ENCODE measurements at regions not wholly inside any gene's neighbourhood (a gene's known extent, or its start where the extent isn't known, plus 50 kb on each side); places are given as distances from the start of the nearest gene placed in this dataset.
"Not testable (repeated sequence)": the region's sequence is repeated elsewhere in the genome, so short reads cannot be mapped to it uniquely, and the experiment has no call there.

- no peak for DNase-seq (ENCODE audit: low spot score)
These were observed 325.9 kb downstream of the SATB2 start for GRCh38 chr2:199131876-199132275.

DNA sequence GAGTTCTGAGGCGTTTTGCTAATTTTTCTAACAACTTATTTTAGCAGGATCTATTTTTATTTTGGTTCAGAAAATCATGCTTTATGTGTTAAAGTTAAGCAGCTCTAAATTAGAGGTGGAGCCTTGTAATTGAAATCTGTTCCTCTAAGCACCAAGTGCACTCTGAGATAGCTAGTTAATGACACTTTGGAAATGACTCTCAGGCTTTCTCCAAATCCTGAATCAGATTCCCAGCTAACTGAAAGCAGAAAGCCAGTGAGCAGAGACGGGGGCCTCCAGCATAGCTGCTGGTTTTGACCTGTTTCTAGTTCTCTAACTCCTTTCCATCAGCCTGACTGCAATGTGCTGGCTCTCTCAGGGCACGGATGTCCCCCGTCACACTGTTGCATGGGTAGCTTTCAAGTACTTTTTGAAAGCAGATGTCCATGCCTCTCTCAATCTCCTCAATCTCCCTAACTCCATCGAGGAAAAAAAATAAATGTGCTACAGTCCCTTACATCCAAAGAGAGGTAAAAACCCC is 326.5 kb downstream of the SATB2 start:
- DNase-seq (ENCODE audit: low spot score) = no peak

DNA sequence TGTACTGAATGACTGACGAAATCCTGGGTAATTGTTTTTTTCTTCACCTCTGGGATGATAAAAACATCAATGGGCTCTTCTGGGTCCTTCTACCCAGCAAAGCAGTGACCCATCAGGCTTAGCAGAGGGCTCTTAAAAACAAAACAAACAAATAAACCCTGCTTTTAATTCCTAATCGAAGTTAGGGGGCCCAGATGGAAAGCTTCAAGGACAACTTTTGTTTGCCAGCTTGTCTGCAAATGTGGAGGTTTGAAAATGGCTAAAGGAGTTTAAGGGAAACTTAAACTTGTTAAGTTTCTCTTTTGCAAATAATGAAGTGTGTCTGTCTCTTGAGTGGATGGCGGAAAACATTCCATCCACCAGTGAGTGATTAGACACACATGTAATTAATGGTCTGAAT is 327.2 kb downstream of the SATB2 start:
- no peak for DNase-seq (ENCODE audit: low spot score)

DNA sequence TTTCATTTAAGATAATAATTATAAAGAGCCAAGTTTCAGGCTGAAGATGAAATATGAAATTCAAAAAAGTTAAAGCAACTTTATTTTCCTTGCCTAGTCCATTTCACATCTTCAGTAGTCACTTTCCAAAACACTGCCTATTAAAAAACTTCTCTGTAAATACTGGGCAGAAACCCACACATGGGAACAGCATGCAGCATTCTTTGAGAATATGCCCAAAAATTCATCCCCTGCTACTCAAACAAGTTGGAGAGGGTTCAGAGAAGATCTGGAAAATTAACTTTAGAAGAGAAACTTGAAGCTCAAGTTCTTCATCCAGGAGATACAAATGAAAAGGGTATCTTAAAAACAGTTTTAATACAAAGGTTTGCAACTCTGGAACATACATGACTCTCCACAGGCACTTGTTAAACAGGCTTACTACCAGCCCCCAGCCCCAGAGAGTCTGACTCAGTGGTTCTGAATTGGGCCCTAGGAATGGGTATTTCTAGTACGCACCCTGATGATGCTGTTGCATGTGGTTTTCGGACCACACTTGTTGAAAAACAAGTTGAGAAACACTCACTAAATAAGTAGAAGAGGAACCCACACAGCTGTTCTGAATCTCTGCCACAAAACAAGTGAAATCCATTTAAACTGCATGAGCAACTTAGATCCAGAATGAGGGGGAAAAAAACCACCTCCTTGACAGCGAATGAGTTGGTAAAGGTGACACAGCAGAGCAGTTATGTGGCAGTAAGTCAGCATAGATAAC is 329.1 kb downstream of the SATB2 start:
- DNase-seq (ENCODE audit: low spot score) = no peak

DNA sequence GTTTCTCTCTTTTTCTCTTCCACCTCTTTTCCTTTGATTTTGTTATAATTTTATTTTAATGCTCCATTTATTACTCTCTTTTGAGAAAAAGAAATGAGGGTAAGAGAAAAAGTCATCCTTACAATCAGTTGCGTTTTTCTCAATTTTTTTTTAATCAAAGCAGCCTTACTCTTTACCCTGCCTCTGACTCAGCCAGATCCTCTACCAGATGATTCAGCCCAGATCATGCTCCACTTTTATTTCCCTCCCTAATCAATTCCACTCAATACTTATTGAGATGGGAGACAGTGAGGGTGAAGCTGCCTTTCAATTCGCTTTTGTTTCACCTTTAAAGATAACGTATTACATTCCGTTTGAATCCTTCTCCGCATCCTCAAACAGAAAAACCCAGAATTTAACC is 337.9 kb downstream of the SATB2 start:
- no peak for DNase-seq (ENCODE audit: low spot score)

- no peak for DNase-seq (ENCODE audit: low spot score)
These were observed 339.0 kb downstream of the SATB2 start for GRCh38 chr2:199118673-199119112.

- no peak for DNase-seq (ENCODE audit: low spot score)
These were observed 342.6 kb downstream of the SATB2 start for GRCh38 chr2:199115169-199115568.

DNA sequence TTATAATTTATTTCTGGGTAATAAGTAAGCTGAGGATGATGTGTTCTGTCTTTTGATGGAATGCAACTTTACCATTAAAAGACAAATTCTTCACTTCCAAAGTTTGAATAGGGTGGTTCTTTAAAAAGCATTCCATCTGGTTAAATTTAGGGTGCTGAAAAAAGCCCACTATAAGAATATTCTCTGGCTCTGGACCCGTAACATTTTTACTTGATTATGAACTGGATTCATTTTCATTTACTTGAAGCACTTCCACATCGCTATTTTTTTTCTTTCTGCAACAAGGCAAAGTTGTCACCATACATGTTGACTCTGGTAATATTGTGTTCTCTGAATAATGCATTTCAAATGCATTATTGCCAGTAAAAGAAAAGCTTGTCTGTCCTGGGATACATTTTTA is 344.6 kb downstream of the SATB2 start:
- DNase-seq (ENCODE audit: low spot score) = no peak

DNA sequence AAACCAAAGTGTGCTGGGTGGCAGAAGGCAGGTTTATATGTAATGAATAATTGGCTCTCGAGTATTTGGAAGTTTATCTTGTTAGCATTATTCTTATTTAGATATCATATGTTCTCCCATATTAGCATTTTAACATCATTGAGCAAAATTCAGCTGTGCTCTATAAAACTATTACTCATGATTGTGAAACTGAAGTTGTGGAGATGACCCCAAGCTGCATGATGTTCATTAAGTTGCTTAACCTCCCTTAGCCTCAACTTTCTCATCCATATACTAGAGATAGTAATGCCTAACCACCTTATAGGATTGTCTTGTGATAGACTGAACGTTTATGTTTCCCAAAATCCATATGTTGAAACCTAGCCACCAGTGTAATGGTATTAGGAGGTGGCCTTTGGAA is 346.3 kb downstream of the SATB2 start:
- DNase-seq (ENCODE audit: low spot score) = no peak

DNA sequence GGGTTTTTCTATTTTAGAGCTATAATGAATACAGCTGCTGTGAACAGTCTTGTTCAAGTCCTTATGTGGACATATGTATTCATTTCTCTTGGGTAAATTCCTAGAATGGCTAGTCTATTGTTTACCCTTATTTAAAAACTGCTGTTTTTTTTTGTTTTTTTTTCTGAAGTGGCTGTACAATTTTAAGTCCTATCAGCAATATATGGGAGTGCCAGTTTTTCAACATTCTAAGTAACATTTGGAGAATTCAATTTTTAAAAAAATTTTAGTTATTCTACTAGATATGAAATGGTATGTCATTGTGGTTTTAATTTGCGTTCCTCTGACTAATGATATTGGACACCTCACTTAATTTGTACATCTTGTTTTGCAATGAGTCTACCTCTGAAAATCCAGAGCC is 349.7 kb downstream of the SATB2 start:
- no peak for DNase-seq (ENCODE audit: low spot score)

DNA sequence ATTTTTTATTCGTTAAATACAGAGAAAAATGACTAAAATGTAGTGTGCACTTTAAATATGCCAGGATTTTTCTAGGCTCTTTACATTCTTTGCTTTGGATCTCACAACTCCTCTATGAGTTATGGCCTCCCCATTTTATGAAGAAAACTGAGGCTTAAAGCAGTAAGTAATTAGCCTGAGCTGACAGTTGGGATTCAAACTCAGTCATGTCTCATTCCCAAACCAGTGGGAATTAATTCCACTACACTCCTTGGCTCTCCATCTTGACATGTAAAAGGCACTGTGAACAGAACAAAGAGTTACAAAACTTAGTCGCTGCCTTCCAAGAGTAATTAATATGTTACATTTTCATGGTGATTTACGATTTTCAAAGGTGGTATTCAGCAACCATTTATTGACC is 351.9 kb downstream of the SATB2 start:
- no peak for DNase-seq (ENCODE audit: low spot score)

DNA sequence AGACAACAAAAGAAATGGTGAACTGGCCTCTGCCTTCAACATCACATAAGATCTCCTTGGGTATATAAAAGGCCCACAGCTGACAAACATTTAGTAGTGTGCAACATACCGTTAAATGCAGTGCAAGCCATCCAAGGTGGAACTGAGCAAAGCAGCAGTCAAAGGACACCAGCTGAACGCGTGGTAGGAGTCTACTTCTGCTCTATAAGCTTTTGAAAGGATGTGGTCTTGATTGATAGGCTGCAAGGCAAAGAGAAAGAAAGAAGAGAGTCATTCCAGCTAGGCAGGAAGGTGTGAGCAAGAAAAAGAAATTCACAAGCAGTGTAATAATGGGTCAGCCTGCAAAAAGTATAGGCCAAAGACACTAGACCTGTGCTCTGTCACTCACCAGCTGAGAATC is 356.3 kb downstream of the SATB2 start:
- no peak for DNase-seq (ENCODE audit: low spot score)

- DNase-seq (ENCODE audit: low spot score) = no peak
These were observed 357.2 kb downstream of the SATB2 start for GRCh38 chr2:199100326-199101110.

DNA sequence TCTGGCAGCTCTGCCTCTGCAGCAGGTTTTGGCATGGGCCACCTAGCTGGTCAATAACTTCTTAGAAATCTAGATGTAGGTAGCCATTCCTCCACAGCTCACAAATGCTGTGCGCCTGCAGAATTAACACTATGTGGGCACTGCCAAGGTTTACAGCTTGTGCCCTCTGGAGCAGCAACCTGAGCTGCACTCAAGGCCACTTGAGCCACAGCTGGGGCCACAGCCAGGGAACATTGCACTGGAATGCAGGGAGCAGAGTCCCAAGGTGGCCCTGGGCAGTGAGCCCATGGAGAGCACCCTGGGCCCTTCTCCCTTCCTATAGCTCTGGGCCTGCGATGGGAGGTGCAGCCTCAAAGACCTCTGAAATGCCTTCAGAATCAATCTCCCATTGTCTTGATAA is 365.3 kb downstream of the SATB2 start:
- no peak for DNase-seq (ENCODE audit: low spot score)

DNA sequence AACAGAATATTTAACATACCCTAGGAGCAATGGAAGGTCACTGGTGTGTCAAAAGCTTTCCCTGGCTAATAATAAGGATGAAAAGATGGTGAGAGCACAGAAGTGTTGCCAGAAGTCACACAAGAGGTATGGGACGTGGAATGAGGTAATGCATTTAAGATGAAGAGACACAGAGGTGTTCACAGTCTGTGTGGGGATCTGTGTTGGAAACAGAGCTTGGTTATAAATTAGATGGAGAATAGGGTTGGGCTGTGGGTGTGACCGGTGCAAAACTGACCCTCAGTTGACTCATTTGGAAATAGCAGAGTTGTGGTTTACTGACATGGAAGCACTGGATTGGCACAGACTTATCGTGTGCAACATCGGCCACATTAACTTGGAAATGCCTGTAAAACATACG is 372.5 kb downstream of the SATB2 start:
- peak; percentile 17 for DNase-seq (ENCODE audit: low spot score)

DNA sequence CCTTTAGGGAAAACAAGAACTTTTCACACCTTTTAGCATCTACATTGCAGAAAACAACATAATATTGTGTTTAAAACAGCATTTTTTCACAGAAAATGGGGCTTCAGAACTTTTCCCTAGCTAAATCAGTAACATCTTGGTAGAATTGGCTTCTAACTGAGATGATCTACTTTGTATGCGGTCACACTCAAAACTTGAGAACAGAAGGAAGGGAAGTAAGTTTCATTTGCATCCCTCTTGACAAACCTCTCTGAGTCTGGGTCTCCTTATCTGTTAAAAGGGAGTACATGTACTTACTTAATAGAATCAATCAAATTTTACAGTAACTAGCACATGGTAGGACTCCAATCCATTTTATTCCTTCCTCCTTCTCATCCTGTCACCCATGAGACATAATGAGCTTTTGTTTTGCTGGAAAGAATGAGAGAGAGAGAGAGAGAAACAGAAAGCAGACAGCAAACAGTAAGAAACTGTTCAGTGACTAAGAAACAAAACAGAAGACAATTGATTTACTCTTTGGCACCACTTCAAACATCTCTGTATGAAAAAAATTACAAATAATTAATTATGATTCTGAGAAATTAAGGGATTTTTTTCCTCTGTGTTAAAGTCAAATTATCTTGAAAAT is 387.3 kb downstream of the SATB2 start:
- DNase-seq (ENCODE audit: low spot score) = no peak

DNA sequence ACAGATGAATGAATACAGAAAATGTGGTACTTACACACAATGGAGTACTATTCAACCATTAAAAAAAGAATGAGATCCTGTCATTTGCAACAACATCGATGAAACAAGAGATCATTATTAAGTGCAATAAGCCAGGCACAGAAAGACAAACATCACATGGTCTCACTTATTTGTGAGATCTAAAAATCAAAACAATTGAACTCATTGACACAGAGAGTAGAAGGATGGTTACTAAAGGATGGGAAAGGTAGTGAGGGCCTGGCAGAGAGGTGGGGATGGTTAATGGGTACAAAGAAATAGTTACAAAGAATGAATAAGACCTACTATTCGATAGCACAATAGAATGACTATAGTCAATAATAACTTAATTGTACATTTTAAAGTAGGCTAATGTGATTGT is 393.5 kb downstream of the SATB2 start:
- no peak for DNase-seq (ENCODE audit: low spot score)

GRCh38 chr2:199057936-199058335 is 399.8 kb downstream of the SATB2 start:
- no peak for DNase-seq (ENCODE audit: low spot score)

GRCh38 chr2:199055336-199055735 is 402.4 kb downstream of the SATB2 start:
- DNase-seq (ENCODE audit: low spot score) = no peak

- DNase-seq (ENCODE audit: low spot score) = no peak
These were observed 414.9 kb downstream of the SATB2 start for GRCh38 chr2:199042660-199043379.

DNA sequence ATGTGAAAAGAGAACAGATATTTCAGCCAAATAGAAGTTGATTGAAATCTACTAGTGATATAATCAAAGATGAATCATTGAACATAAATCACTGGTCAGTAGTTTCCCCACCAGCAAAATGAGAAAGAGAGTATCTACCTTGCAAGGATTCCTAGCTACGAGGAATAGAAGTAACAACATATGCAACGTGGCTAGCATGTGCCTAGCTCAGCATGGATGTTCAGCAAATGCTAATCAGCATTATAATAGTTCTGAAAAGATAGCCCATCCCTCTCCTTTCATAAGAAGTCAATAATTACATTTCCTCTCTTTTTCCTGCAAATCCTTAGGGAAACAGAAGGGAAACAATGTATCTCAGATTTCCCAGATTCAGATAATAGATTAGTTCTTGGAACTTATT is 417.2 kb downstream of the SATB2 start:
- DNase-seq (ENCODE audit: low spot score) = no peak

GRCh38 chr2:199033761-199034160 is 424.0 kb downstream of the SATB2 start:
- DNase-seq (ENCODE audit: low spot score) = not testable (repeated sequence)

All from SW480 (cell line).